ENCODE measurements at regions not wholly inside any gene's neighbourhood (a gene's known extent, or its start where the extent isn't known, plus 50 kb on each side); places are given as distances from the start of the nearest gene placed in this dataset.

GRCh38 chr9:117546894-117547678, 132.2 kb upstream of the ASTN2 start:
- no peak for DNase-seq

DNA sequence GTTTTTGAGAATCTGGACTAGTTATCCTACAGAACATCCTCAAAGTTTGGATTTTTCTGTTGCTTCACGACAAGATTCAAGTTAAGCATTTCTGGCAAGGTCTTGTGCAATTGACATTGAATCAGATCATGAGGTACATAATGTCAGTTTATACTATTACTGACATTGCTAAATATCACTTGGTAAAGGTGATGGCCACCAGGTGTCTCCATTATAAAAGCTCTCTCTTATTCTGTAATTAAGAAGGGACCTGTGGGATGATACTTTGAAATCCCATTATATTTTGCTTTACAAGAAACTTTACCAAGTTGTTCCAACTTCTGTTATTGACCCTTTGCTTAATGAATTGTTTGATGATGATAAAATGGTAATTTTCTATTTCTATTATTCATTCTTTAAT, 131.0 kb upstream of the ASTN2 start:
- no peak for DNase-seq

- DNase-seq, result no peak
These were observed 128.2 kb upstream of the ASTN2 start for GRCh38 chr9:117543089-117543488.

DNA sequence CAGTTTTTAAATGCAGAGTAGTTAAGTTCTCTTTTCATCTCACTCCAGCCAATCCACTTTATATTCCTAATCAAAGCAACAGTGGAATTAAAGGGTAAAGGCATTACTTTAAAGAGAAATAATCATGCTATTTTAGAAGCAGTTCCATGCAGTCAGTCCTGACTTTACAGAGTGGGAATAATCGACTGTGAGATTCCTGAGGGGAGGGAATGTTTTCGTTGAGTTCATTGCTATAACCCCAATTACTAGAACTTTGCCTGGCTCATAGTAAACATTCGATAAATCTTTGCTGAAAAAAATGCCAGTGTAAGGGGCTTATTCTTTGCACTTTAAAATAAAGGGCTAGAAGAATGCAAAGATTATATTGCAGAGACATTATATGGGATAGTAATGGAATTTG, 127.2 kb upstream of the ASTN2 start:
- no peak for DNase-seq

- no peak for DNase-seq
These were observed 126.3 kb upstream of the ASTN2 start for GRCh38 chr9:117541181-117541580.

DNA sequence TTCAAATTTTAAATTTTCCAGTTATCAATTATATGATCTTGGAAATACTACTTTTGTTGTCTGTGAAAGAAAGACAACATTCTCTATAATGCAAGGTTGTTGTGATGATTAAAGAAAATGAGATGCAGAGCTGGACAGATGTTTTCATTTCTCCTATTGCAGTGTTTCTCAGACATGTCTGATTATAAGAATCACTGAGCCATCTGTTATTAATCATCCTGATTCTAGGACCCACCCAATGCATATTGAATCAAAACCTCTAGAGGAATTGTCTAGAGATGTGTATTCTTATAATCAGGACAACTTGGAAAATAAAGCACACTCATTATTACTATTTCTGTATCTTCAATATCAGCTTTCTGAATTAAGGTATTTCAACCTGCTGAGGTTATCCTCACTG, 121.1 kb upstream of the ASTN2 start:
- DNase-seq, result no peak

DNA sequence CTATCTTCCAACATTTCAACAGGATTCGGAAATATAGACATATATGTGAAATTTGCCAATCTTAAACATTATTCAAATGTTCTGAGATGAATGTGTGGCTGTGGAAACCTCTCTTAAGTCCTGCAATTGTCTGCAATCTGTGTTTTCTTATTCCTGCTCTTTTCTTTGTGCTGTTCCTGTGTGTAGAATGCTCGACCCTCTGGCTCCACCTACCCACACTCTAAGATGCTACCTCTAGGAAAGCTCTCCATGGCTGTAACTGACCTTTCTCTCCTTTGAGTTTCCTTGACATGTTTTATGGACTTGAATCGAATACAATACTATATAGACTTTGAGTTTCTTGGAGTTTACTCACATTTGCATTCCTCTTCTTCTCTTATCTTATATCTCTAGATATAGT, 120.6 kb upstream of the ASTN2 start:
- no peak for DNase-seq

GRCh38 chr9:117528225-117528624, 113.4 kb upstream of the ASTN2 start:
- no peak for DNase-seq

DNA sequence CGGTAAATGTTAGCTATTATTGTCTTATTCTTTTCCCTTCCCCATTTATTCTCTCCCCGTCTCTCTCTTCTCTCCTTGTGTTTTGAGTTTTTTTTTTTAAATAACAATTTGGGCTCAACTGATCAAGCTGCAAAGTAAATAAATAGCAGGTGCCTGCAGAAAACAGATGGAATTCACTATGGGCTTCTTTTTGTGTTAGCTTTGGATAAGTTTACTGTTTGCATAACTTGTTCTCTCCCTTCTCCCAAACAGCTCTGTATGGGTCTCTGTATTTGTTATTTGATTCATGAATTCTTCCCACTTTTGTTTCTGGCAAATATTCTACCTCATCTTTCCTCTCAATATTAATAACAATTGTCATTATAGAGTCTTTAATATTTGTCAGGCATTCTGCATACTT, 111.8 kb upstream of the ASTN2 start:
- no peak for DNase-seq

- DNase-seq, result no peak
These were observed 108.8 kb upstream of the ASTN2 start for GRCh38 chr9:117523531-117524153.

GRCh38 chr9:117521293-117521692, 106.4 kb upstream of the ASTN2 start:
- DNase-seq, result no peak

GRCh38 chr9:117516676-117517632, 102.1 kb upstream of the ASTN2 start:
- no peak for DNase-seq

- DNase-seq, result no peak
These were observed 97.1 kb upstream of the ASTN2 start for GRCh38 chr9:117511852-117512481.

- DNase-seq, result no peak
These were observed 81.5 kb upstream of the ASTN2 start for GRCh38 chr9:117496307-117496706.

DNA sequence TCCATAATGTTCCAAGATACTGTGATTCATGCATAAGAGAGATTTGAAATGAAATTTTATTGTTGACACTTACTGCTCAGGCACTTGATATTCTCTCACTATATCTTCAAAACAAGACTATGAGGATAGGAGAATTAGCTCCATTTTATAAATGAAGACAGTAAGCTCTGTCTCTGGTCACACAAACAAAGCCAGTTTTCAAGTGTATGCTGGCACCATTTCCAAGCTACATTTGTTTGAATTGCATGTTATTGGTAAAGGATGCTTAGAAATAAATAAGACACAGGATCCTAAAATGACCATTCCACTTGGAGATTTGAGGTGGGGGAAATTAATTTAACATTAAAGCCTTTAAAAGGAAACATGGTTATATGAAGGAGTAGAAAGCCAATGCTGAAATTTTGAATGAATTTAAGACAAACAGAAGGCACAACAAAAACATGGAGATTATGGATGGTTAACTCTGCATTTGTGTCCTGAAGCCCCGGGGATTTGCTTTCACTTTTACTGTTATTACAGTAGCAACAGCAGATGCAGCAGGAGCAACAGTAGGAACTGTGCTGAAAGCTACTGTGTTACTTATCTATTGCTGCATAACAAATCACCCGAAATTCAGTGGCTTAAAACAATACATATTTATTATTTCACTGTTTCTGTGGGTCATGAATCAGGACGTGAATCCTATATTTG, 79.7 kb upstream of the ASTN2 start:
- no peak for DNase-seq

DNA sequence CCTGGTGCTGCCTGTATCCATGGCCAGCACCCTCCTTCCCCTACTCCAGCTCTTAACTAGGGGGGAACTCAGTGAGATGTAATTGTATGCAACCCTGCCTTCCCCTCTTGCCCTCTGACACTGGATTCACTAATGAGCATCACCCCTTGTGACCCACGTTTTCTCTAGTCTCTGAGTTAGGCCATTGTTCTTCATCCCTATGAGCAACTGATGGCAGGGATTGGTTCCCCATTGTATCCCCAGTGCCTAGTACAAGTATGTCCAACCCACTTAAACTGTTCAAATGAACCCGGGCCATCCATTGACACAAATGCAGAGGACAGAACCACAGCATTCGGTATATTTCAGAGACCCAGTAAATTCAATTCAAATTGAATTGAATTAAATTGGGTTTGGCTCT, 77.6 kb upstream of the ASTN2 start:
- no peak for DNase-seq

DNA sequence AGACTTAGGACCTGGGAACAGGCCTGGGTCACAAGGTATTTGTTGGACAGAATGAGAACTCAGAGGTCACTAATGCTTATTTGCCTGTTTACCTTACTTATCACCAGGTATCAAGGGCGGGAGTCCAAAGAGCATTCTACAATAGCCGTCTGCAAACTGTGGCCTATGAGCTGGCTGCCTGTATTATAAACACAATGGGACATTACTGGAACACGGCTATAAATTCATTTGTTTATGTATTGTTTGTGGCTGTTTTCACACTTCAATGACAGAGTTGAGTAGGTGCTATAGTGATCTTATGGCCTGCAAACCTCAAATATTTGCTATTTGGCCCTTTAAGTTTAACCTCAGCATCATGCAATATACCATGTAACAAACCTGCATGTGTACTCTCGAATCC, 76.6 kb upstream of the ASTN2 start:
- no peak for DNase-seq

DNA sequence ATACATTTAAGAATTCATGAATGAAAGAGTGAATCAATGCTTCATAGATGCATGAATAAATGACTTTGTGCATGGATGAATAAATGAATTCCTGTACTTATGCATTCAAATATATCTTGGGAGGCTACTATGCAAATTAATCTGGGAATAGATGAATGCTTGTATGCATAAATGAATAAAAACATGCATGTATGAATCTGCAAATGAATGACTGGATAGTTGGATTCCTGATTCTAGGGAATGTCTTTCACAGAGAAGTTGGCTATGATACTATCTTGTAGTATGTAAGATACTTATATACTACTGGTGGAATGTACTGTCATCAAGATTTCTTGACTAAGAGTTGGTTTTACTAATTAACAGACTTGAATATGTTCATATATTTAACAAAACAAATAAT, 75.3 kb upstream of the ASTN2 start:
- no peak for DNase-seq

GRCh38 chr9:117488659-117489058, 73.8 kb upstream of the ASTN2 start:
- no peak for DNase-seq

GRCh38 chr9:117487555-117488175, 72.8 kb upstream of the ASTN2 start:
- peak; percentile 40 for DNase-seq

DNA sequence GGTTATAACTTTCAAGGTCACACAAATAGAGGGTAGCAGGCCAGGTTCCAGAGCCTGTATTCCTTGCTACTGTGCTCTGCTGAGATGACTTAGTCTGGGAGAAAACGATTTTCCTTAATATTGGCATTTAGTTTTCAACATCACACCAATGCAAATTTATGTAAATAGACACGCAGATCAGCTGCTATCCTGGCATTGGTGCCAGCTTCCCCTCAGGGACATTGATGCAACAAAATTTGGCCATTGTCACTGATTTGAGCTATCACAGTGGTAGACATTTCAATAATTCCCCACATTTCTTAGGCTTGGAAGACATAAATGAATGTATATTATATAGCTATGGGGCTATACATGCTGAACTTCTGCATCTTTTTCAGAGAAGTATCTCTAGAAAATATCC, 71.6 kb upstream of the ASTN2 start:
- DNase-seq, result no peak

- DNase-seq, result peak; percentile 6
These were observed 70.3 kb upstream of the ASTN2 start for GRCh38 chr9:117485176-117485575.
